Nephron (organoid): ENCODE measurements at regions not wholly inside any gene's neighbourhood (a gene's known extent, or its start where the extent isn't known, plus 50 kb on each side); places are given as distances from the start of the nearest gene placed in this dataset.
A peak's percentile ranks its signal among the peaks of the same experiment; 100 is the strongest.

Source experiments
- H3K27ac Mint-ChIP-seq, 3 experiments: 2 replicates each; pipeline ENCODE4 v1.8.0; 2020; ENCODE audit warnings: mixed read lengths in 3 of 3, mild to moderate bottlenecking in 2 of 3, moderate library complexity in 1 of 3
- H3K27me3 Mint-ChIP-seq: 2 replicates; pipeline ENCODE4 v1.8.0; 2021; ENCODE audit warnings: low read depth, mild to moderate bottlenecking, moderate library complexity, mixed read lengths
- H3K36me3 Mint-ChIP-seq: 2 replicates; pipeline ENCODE4 v1.8.0; 2020; ENCODE audit warnings: low read depth, mixed read lengths
- H3K4me1 Mint-ChIP-seq: 2 replicates; pipeline ENCODE4 v1.8.0; 2020; ENCODE audit warnings: mixed read lengths
- H3K4me3 Mint-ChIP-seq, 3 experiments: 2 replicates each; pipeline ENCODE4 v1.8.0; 2020; ENCODE audit warnings: mild to moderate bottlenecking in 3 of 3, mixed read lengths in 3 of 3, moderate library complexity in 2 of 3
- H3K9me3 Mint-ChIP-seq: 2 replicates; pipeline ENCODE4 v1.8.0; 2020; ENCODE audit warnings: mixed read lengths
- CTCF ChIP-seq, 3 experiments: fragments of 200-600 bp; sonication (generic); IDR thresholded peaks; one replicate each; pipeline ENCODE4 v1.5.0; 2021; ENCODE audit warnings: antibody characterized with exemption in 3 of 3; ENCODE audit not compliant: unreplicated experiment in 3 of 3

DNA sequence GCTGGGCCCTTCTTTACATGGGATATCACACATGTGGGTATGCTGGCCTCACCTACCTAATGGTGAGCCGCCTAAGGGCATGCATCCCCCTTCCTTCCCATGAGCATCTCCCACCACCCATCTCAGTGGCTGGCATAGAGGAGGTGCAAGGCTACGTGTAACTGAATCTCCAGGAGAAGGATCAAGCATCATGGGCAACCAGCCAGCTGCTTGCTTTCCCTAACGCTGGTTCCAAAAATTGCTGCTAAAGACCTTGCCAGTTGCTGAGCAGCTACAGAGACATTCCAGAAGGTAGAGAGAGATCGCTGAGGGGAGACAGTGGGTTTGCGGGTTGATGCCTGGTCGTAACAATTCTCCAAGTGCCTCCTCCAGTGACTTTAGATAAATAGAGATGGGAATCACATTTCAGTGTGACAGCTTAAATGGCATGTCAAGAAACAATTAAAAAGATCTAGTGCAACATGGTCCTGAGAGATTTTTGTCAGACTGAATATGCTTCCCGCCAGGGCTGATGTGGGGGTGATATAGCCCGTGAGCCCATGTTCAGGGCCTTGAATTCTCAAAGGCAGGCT lies 378.4 kb upstream of the CDH5 start:
- Mint-ChIP-seq H3K27ac (peak overlapping the region; percentile 26 to 73 (median 44)), H3K27me3 (no peaks in the 10 kb centered on the region), H3K9me3 (peaks cover 3% of the 10 kb centered on the region), H3K4me1 (peaks cover 65% of the 10 kb centered on the region), H3K4me3 (peak overlapping the region in 1 of 3 experiments; percentile 10), H3K36me3 (no peaks in the 10 kb centered on the region)
- no peak for TF ChIP-seq CTCF (IDR thresholded peaks at IDR 0.05; ENCODE audit: unreplicated experiment in 3 of 3)

DNA sequence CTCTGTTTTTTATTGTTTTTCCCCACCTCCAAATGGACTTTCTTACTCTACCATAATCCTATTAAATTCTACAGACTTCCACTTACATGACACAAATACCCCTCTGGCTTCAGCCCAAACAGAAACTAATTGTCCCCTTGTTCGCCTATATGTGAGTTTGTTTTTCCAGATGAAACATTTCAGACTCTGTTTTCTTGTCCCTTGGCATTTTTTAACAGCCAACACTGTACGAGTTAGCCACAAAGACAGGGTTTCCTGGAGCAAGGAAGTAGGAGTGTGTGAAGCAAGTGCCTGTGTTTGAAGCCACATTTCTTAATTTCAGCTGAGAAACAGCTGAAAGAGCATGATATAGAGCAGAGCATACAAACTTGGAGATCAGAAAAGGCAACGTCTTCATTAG lies 382.2 kb upstream of the CDH5 start:
- H3K9me3 Mint-ChIP-seq: peaks cover 3% of the 10 kb centered on the region
- peaks cover 34% of the 10 kb centered on the region for H3K4me1 Mint-ChIP-seq
- no peaks in the 10 kb centered on the region for H3K27me3 Mint-ChIP-seq
- H3K27ac Mint-ChIP-seq: peak overlapping the region; percentile 72 to 84 (median 79)
- peak overlapping the region in 1 of 3 experiments; percentile 27 for H3K4me3 Mint-ChIP-seq
- no peak for TF ChIP-seq CTCF (IDR thresholded peaks at IDR 0.05; ENCODE audit: unreplicated experiment in 3 of 3)
- no peaks in the 10 kb centered on the region for H3K36me3 Mint-ChIP-seq

DNA sequence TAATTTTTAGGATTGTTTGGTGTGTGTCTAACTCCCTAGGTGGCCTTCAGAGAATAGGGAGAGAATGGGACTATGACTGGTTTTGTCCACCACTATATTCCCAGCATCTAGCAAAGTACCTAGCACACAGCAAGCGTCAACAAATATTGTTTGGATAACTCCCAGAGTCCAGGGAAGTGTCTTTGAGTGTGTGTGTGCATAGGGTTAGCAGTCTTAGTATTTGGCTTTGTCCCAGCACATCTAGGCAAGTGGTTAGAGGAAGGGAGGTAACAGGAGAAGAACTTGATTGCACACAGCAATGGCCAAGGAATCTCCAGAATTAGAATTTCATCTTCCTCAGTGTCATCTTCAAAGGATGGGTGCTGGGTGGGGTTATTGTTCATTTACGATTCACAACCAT lies 385.4 kb upstream of the CDH5 start:
- Mint-ChIP-seq H3K4me3 (no peak overlapping the region), H3K4me1 (peaks cover 14% of the 10 kb centered on the region), H3K36me3 (no peaks in the 10 kb centered on the region), H3K27ac (no peak overlapping the region), H3K9me3 (peaks cover 2% of the 10 kb centered on the region), H3K27me3 (no peaks in the 10 kb centered on the region)
- TF ChIP-seq CTCF (IDR thresholded peaks at IDR 0.05; ENCODE audit: unreplicated experiment in 3 of 3): no peak

GRCh38 chr16:65975049-65975708 lies 391.3 kb upstream of the CDH5 start:
- no peak for TF ChIP-seq CTCF (IDR thresholded peaks at IDR 0.05; ENCODE audit: unreplicated experiment in 3 of 3)
- Mint-ChIP-seq H3K4me1 (no peaks in the 10 kb centered on the region), H3K27ac (no peak overlapping the region), H3K4me3 (no peak overlapping the region), H3K9me3 (peaks cover 15% of the 10 kb centered on the region), H3K27me3 (no peaks in the 10 kb centered on the region), H3K36me3 (no peaks in the 10 kb centered on the region)

GRCh38 chr16:65967376-65967775 lies 399.1 kb upstream of the CDH5 start:
- TF ChIP-seq CTCF (IDR thresholded peaks at IDR 0.05; ENCODE audit: unreplicated experiment in 3 of 3): no peak
- peaks cover 3% of the 10 kb centered on the region for H3K27me3 Mint-ChIP-seq

DNA sequence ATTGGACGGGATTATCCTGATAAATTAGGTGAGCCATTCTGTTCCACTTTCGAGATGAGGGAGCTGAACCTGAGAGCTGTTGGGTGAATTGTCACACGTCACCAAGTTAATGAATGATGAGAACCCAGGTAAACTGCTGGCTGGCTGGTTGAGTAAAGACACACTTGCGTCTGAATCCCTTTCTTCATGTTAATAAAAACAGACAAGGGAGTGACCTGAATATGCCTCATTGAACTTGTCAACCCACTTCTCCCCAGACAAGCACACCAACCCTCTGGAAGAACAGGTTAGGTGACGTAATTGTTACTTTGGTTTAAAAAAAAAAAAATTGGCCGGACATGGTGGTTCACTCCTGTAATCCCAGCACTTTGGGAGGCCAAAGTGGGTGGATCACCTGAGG lies 400.9 kb upstream of the CDH5 start:
- peaks cover 3% of the 10 kb centered on the region for H3K27me3 Mint-ChIP-seq
- H3K4me3 Mint-ChIP-seq: no peak overlapping the region
- peaks cover 14% of the 10 kb centered on the region for H3K4me1 Mint-ChIP-seq
- no peak for TF ChIP-seq CTCF (IDR thresholded peaks at IDR 0.05; ENCODE audit: unreplicated experiment in 3 of 3)
- H3K27ac Mint-ChIP-seq: peak overlapping the region in 2 of 3 experiments; percentile 7 to 16
- no peaks in the 10 kb centered on the region for H3K9me3 Mint-ChIP-seq
- no peaks in the 10 kb centered on the region for H3K36me3 Mint-ChIP-seq

More at GRCh38 chr16:65967376-65967775, 399.1 kb upstream of the CDH5 start:
- Mint-ChIP-seq H3K36me3 (no peaks in the 10 kb centered on the region), H3K4me1 (peaks cover 6% of the 10 kb centered on the region), H3K4me3 (no peak overlapping the region), H3K27ac (peak overlapping the region in 1 of 3 experiments; percentile 27), H3K9me3 (peaks cover 7% of the 10 kb centered on the region)
